Tibial artery (tissue), 4 donors: ENCODE measurements at regions not wholly inside any gene's neighbourhood (a gene's known extent, or its start where the extent isn't known, plus 50 kb on each side); places are given as distances from the start of the nearest gene placed in this dataset.

ENCODE experiments used
- DNase-seq, 2 donors: peaks; one replicate each; pipeline ENCODE4 v3.0.0-alpha.2; 2019
- H3K27ac ChIP-seq, 2 donors: fragments of 200-600 bp; sonication (generic) in 1 of 2; 1 replicate in 1 of 2; 2 replicates in 1 of 2; pipeline ENCODE4 v1.5.1; 2018 to 2019; ENCODE audit warnings: mild to moderate bottlenecking in 1 of 2
- H3K27me3 ChIP-seq, 2 donors: fragments of 200-600 bp; sonication (generic) in 1 of 2; one replicate each; pipeline versions ENCODE4 v1.5.1 to v1.6.0; 2016 to 2019
- H3K36me3 ChIP-seq, 3 donors: fragments of 200-600 bp; sonication (generic) in 2 of 3; one replicate each; pipeline ENCODE4 v1.5.1; 2016 to 2019; ENCODE audit warnings: mild to moderate bottlenecking in 2 of 3
- H3K4me1 ChIP-seq, 4 donors: fragments of 200-600 bp; sonication (generic) in 2 of 4; 1 replicate in 3 of 4; 2 replicates in 1 of 4; pipeline ENCODE4 v1.5.1; 2016 to 2019
- H3K4me3 ChIP-seq, 2 donors: fragments of 200-600 bp; sonication (generic) in 1 of 2; 1 replicate in 1 of 2; 2 replicates in 1 of 2; pipeline ENCODE4 v1.5.1; 2018 to 2019; ENCODE audit warnings: mild to moderate bottlenecking in 2 of 2
- H3K9me3 ChIP-seq, 3 donors: fragments of 200-600 bp; sonication (generic) in 1 of 3; one replicate each; pipeline ENCODE4 v1.5.1; 2016 to 2019
- CTCF ChIP-seq, 2 experiments: fragments of 200-600 bp in 1 of 2; fragments of 450-650 bp in 1 of 2; IDR thresholded peaks; one replicate each; pipeline ENCODE4 v1.5.1; 2017 to 2019; ENCODE audit warnings: antibody characterized with exemption in 2 of 2, mild to moderate bottlenecking in 1 of 2, moderate library complexity in 1 of 2
- intact Hi-C: fragments of 100-400 bp; cut with DNase I; formaldehyde crosslinking; loops from one replicate; pipeline ENCODE4 v1.15.0; 2023; ENCODE audit warnings: low total_unique reads

- Histone ChIP-seq H3K4me3 (no peak overlapping the region), H3K9me3 (no peaks in the 10 kb centered on the region), H3K27ac (no peak overlapping the region), H3K36me3 (no peaks in the 10 kb centered on the region), H3K4me1 (no peaks in the 10 kb centered on the region), H3K27me3 (peaks cover 0 to 4% of the 10 kb centered on the region in 2 donors)
- DNase-seq = no peak
- TF ChIP-seq CTCF (IDR thresholded peaks at IDR 0.05) = no peak
- intact Hi-C loops = no loop called here
Observed at GRCh38 chr17:33511670-33512069, 218.6 kb upstream of the ASIC2 start.

- no peaks in the 10 kb centered on the region for H3K36me3 ChIP-seq
- peaks cover 0 to 4% of the 10 kb centered on the region in 2 donors for H3K27me3 ChIP-seq
- no peaks in the 10 kb centered on the region for H3K9me3 ChIP-seq
- no peak overlapping the region for H3K27ac ChIP-seq
- no peak for TF ChIP-seq CTCF (IDR thresholded peaks at IDR 0.05)
- intact Hi-C loops = no loop called here
- DNase-seq = no peak
- no peaks in the 10 kb centered on the region for H3K4me1 ChIP-seq
- no peak overlapping the region for H3K4me3 ChIP-seq
Observed at GRCh38 chr17:33512113-33512512, 219.0 kb upstream of the ASIC2 start.

DNA sequence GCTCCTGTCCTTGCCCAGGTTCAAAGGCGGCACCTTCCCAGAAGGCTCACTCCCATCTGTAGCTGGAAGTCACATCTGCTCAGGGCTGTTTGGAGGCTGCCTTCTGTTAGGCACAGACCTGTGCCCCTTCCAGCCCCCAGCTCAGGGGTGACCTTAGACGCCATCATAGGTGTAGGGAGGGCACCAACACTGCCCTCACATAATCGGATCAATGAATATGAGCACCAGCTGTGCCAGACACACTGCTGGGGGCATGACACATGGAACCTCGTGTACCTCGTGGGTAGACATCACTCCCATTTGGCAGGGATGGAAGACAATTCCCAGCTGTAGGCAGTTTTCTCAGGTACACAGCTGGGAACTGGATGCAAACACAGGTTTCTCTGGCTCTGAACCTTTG, 220.7 kb upstream of the ASIC2 start:
- intact Hi-C loops = no loop called here
- Histone ChIP-seq H3K27ac (no peak overlapping the region), H3K36me3 (no peaks in the 10 kb centered on the region), H3K27me3 (peaks cover 0 to 4% of the 10 kb centered on the region in 2 donors), H3K4me3 (no peak overlapping the region), H3K4me1 (no peaks in the 10 kb centered on the region), H3K9me3 (no peaks in the 10 kb centered on the region)
- TF ChIP-seq CTCF (IDR thresholded peaks at IDR 0.05) = no peak
- no peak for DNase-seq

- Histone ChIP-seq H3K4me3 (no peak overlapping the region), H3K27me3 (no peaks in the 10 kb centered on the region), H3K27ac (no peak overlapping the region), H3K9me3 (no peaks in the 10 kb centered on the region), H3K4me1 (no peaks in the 10 kb centered on the region), H3K36me3 (no peaks in the 10 kb centered on the region)
- TF ChIP-seq CTCF (IDR thresholded peaks at IDR 0.05) = no peak
- intact Hi-C loops = no loop called here
- no peak for DNase-seq
Observed at GRCh38 chr17:33514369-33514768, 221.3 kb upstream of the ASIC2 start.

- H3K27ac ChIP-seq = no peak overlapping the region
- no peaks in the 10 kb centered on the region for H3K9me3 ChIP-seq
- no peak for TF ChIP-seq CTCF (IDR thresholded peaks at IDR 0.05)
- H3K27me3 ChIP-seq = peaks cover 0 to 2% of the 10 kb centered on the region in 2 donors
- H3K36me3 ChIP-seq = no peaks in the 10 kb centered on the region
- intact Hi-C loops = no loop called here
- no peak overlapping the region for H3K4me3 ChIP-seq
- DNase-seq = no peak
- H3K4me1 ChIP-seq = no peaks in the 10 kb centered on the region
Observed at GRCh38 chr17:33515974-33516373, 222.9 kb upstream of the ASIC2 start.

- no peak for TF ChIP-seq CTCF (IDR thresholded peaks at IDR 0.05)
- Histone ChIP-seq H3K27ac (no peak overlapping the region), H3K9me3 (no peaks in the 10 kb centered on the region), H3K4me3 (no peak overlapping the region), H3K27me3 (peaks cover 0 to 2% of the 10 kb centered on the region in 2 donors), H3K4me1 (no peaks in the 10 kb centered on the region), H3K36me3 (no peaks in the 10 kb centered on the region)
- intact Hi-C loops = no loop called here
- DNase-seq = no peak
Observed at GRCh38 chr17:33516645-33517044, 223.6 kb upstream of the ASIC2 start.
